HG03196 (cell line): ENCODE measurements at regions not wholly inside any gene's neighbourhood (a gene's known extent, or its start where the extent isn't known, plus 50 kb on each side); places are given as distances from the start of the nearest gene placed in this dataset.
"Not testable (repeated sequence)": the region's sequence is repeated elsewhere in the genome, so short reads cannot be mapped to it uniquely, and the experiment has no call there.

ENCODE experiments used
- ATAC-seq: cut with Tn5 transposase; IDR thresholded peaks from one replicate; pipeline ENCODE4 v1.9.1; 2021; ENCODE audit not compliant: unreplicated experiment

- no peak for ATAC-seq
Measured at GRCh38 chr6:69489970-69490369, 306.8 kb downstream of the LMBRD1 start.

- no peak for ATAC-seq
Measured at GRCh38 chr6:69487688-69488087, 309.1 kb downstream of the LMBRD1 start.

GRCh38 chr6:69466979-69467570 lies 329.7 kb downstream of the LMBRD1 start:
- no peak for ATAC-seq

- no peak for ATAC-seq
Measured at GRCh38 chr6:69465866-69466265, 330.9 kb downstream of the LMBRD1 start.

- ATAC-seq: no peak
Measured at GRCh38 chr6:69456086-69456485, 340.7 kb downstream of the LMBRD1 start.

GRCh38 chr6:69454619-69455018 lies 342.2 kb downstream of the LMBRD1 start:
- ATAC-seq: not testable (repeated sequence)

- ATAC-seq: not testable (repeated sequence)
Measured at GRCh38 chr6:69450493-69450892, 346.3 kb downstream of the LMBRD1 start.

- ATAC-seq: no peak
Measured at GRCh38 chr6:69449887-69450286, 346.9 kb downstream of the LMBRD1 start.
